ENCODE measurements at regions not wholly inside any gene's neighbourhood (a gene's known extent, or its start where the extent isn't known, plus 50 kb on each side); places are given as distances from the start of the nearest gene placed in this dataset.

GRCh38 chr4:72919937-72920336 is 149.6 kb downstream of the COX18 start:
- Histone ChIP-seq H3K4ac (ENCODE audit: low read depth, low read length) (no peak overlapping the region), H2BK15ac (ENCODE audit: low read depth, low read length) (no peak overlapping the region), H3K23ac (ENCODE audit: low read depth, low read length) (no peak overlapping the region), H2AFZ (replicated peaks; ENCODE audit: low read length, poor library complexity) (no peak overlapping the region), H2BK20ac (ENCODE audit: low read depth, low read length) (no peak overlapping the region), H3K27me3 (ENCODE audit: control insufficient read depth, insufficient read depth, low read length) (no peaks in the 10 kb centered on the region), H3K14ac (replicated peaks; ENCODE audit: low read depth, low read length) (no peak overlapping the region), H4K20me1 (ENCODE audit: insufficient read depth, low read length) (no peaks in the 10 kb centered on the region), H3K4me3 (ENCODE audit: insufficient read depth, low read depth, low read length) (no peak overlapping the region), H2BK120ac (ENCODE audit: low read depth, low read length) (no peak overlapping the region), H3K9me3 (ENCODE audit: control insufficient read depth, insufficient read depth, low read length) (no peaks in the 10 kb centered on the region), H2AK5ac (ENCODE audit: low read depth, low read length) (no peak overlapping the region), H3K9ac (ENCODE audit: low read depth, low read length) (no peak overlapping the region), H3K18ac (ENCODE audit: low read depth, low read length) (no peak overlapping the region), H3K9me1 (ENCODE audit: insufficient read depth, low read length) (no peaks in the 10 kb centered on the region), H4K8ac (ENCODE audit: low read depth in 2 of 2, low read length in 2 of 2) (no peak overlapping the region), H2BK5ac (ENCODE audit: low read depth, low read length, poor library complexity, severe bottlenecking) (no peak overlapping the region), H4K5ac (ENCODE audit: low read depth, low read length) (no peak overlapping the region), H3K36me3 (ENCODE audit: control insufficient read depth, insufficient read depth, low read length) (no peaks in the 10 kb centered on the region), H3K27ac (ENCODE audit: insufficient read depth, low read length) (no peak overlapping the region), H3K4me2 (ENCODE audit: low read depth, low read length) (no peak overlapping the region), H3K4me1 (ENCODE audit: control insufficient read depth, insufficient read depth, low read length) (no peaks in the 10 kb centered on the region), H3K79me1 (ENCODE audit: low read depth in 1 of 2, low read length in 2 of 2) (no peaks in the 10 kb centered on the region), H2AK9ac (replicated peaks; ENCODE audit: low read depth, low read length, poor library complexity) (no peak overlapping the region), H4K91ac (ENCODE audit: insufficient read depth, low read depth, low read length) (no peak overlapping the region), H3K56ac (ENCODE audit: extremely low read depth, insufficient read depth, low read length) (no peak overlapping the region)
- no CpG with 5 or more reads among the region's 1 CpG for WGBS, 2 experiments (ENCODE audit: extremely low coverage in 2 of 2, insufficient read length in 1 of 2)
- intact Hi-C loops (cut with micrococcal nuclease) = no loop called here
- TF ChIP-seq SMC3 (IDR thresholded peaks at IDR 0.05; ENCODE audit: low read depth, low read length) = no peak
- no peak for TF ChIP-seq CEBPB (IDR thresholded peaks at IDR 0.05; ENCODE audit: low read depth, low read length)
- no peak for TF ChIP-seq RAD21 (IDR thresholded peaks at IDR 0.05; ENCODE audit: low read length)
- no peak for TF ChIP-seq NFE2L2 (IDR thresholded peaks at IDR 0.05; ENCODE audit: low read depth, low read length)
- TF ChIP-seq CHD1 (IDR thresholded peaks at IDR 0.05; ENCODE audit: low read depth, low read length) = no peak
- TF ChIP-seq USF2 (IDR thresholded peaks at IDR 0.05; ENCODE audit: low read depth, low read length) = no peak
- no peak for TF ChIP-seq MXI1 (IDR thresholded peaks at IDR 0.05; ENCODE audit: borderline replicate concordance, low read depth, low read length)
- no peak for TF ChIP-seq RCOR1 (IDR thresholded peaks at IDR 0.05; ENCODE audit: insufficient replicate concordance, low read length)
- TF ChIP-seq MAFK (IDR thresholded peaks at IDR 0.05; ENCODE audit: low read depth, low read length) = no peak
- no peak for TF ChIP-seq MAZ (IDR thresholded peaks at IDR 0.05; ENCODE audit: borderline replicate concordance, low read depth, low read length)
- no peak for TF ChIP-seq FOS (IDR thresholded peaks at IDR 0.05; ENCODE audit: low read depth, low read length)
- no peak for TF ChIP-seq CTCF (conservative IDR thresholded peaks at IDR 0.05; ENCODE audit: low read depth, low read length)
- no peak for TF ChIP-seq BHLHE40 (IDR thresholded peaks at IDR 0.05; ENCODE audit: low read depth, low read length)
- no TSS peak for BruUV-seq (replicated peaks)
- POLR2A ChIA-PET (ENCODE audit: unreplicated experiment) = no interaction called here
- DNase-seq (no peak), ATAC-seq (ENCODE audit: low read depth) (no peak)
- in situ Hi-C loops (cut with MboI; ENCODE audit: low sequenced_read_pairs) = no loop called here
- CTCF ChIA-PET = no interaction called here
- dilution Hi-C loops (cut with HindIII; ENCODE audit: low sequenced_read_pairs, unreplicated experiment) = no loop called here

Measured in IMR-90 (cell line).